Left renal pelvis (tissue), 4 donors: ENCODE measurements at regions not wholly inside any gene's neighbourhood (a gene's known extent, or its start where the extent isn't known, plus 50 kb on each side); places are given as distances from the start of the nearest gene placed in this dataset.

Experiments
- DNase-seq, 4 donors: peaks; one replicate each; pipeline ENCODE4 v3.0.0-alpha.2; 2013; ENCODE audit warnings: low read depth in 4 of 4, low spot score in 3 of 4

GRCh38 chr1:229990326-229990725, 76.7 kb upstream of the GALNT2 start:
- no peak for DNase-seq

- no peak for DNase-seq
These were observed 75.9 kb upstream of the GALNT2 start for GRCh38 chr1:229991104-229991513.

- DNase-seq = no peak
These were observed 75.2 kb upstream of the GALNT2 start for GRCh38 chr1:229991724-229992333.

- no peak for DNase-seq
These were observed 74.0 kb upstream of the GALNT2 start for GRCh38 chr1:229993060-229993459.

GRCh38 chr1:229993894-229994293, 73.1 kb upstream of the GALNT2 start:
- DNase-seq = no peak

- DNase-seq = peak in 2 of 4 donors; percentile 9 to 18
These were observed 67.9 kb upstream of the GALNT2 start for GRCh38 chr1:229999004-229999670.

- DNase-seq = no peak
These were observed 66.4 kb upstream of the GALNT2 start for GRCh38 chr1:230000493-230001184.

GRCh38 chr1:230002164-230002803, 64.8 kb upstream of the GALNT2 start:
- no peak for DNase-seq

- DNase-seq = no peak
These were observed 63.6 kb upstream of the GALNT2 start for GRCh38 chr1:230003409-230003808.

GRCh38 chr1:230005040-230005439, 62.0 kb upstream of the GALNT2 start:
- no peak for DNase-seq

GRCh38 chr1:230008721-230009120, 58.3 kb upstream of the GALNT2 start:
- DNase-seq = no peak

- no peak for DNase-seq
These were observed 57.3 kb upstream of the GALNT2 start for GRCh38 chr1:230009611-230010313.

GRCh38 chr1:230010603-230011332, 56.3 kb upstream of the GALNT2 start:
- no peak for DNase-seq

- no peak for DNase-seq
These were observed 55.5 kb upstream of the GALNT2 start for GRCh38 chr1:230011333-230012092.

GRCh38 chr1:230012093-230012393, 55.0 kb upstream of the GALNT2 start:
- no peak for DNase-seq

GRCh38 chr1:230012741-230013140, 54.3 kb upstream of the GALNT2 start:
- no peak for DNase-seq

- DNase-seq = no peak
These were observed 50.9 kb upstream of the GALNT2 start for GRCh38 chr1:230016159-230016558.
